Large intestine (tissue), 3 donors: ENCODE measurements at regions not wholly inside any gene's neighbourhood (a gene's known extent, or its start where the extent isn't known, plus 50 kb on each side); places are given as distances from the start of the nearest gene placed in this dataset.
A peak's percentile ranks its signal among the peaks of the same experiment; 100 is the strongest.
"Not testable (repeated sequence)": the region's sequence is repeated elsewhere in the genome, so short reads cannot be mapped to it uniquely, and the experiment has no call there.

Experiments
- DNase-seq, 2 donors: peaks; one replicate each; pipeline versions ENCODE4 v3.0.0 to v3.0.0-alpha.2; 2013
- H3K27ac ChIP-seq: one replicate; pipeline ENCODE4 v1.5.1; 2013; ENCODE audit warnings: low read length
- H3K27me3 ChIP-seq: 2 replicates; pipeline ENCODE4 v1.6.1; 2013; ENCODE audit warnings: low read length; ENCODE audit not compliant: control insufficient read depth, insufficient read depth
- H3K36me3 ChIP-seq: 2 replicates; pipeline ENCODE4 v1.6.1; 2013; ENCODE audit warnings: low read length; ENCODE audit not compliant: control insufficient read depth, insufficient read depth
- H3K4me1 ChIP-seq: one replicate; pipeline ENCODE4 v1.6.1; 2013; ENCODE audit warnings: low read length; ENCODE audit not compliant: control insufficient read depth, insufficient read depth
- H3K4me3 ChIP-seq: one replicate; pipeline ENCODE4 v1.5.1; 2013; ENCODE audit warnings: low read length
- H3K9me3 ChIP-seq: one replicate; pipeline ENCODE4 v1.6.1; 2013; ENCODE audit warnings: mild to moderate bottlenecking, low read depth, low read length, moderate library complexity; ENCODE audit not compliant: control insufficient read depth
- WGBS: methylation state at CpG from one replicate; pipeline ENCODE4 v1.1.5; 2013; ENCODE audit warnings: low lambda C conversion rate; ENCODE audit not compliant: insufficient coverage; 5-methylcytosine and 5-hydroxymethylcytosine counted together

DNA sequence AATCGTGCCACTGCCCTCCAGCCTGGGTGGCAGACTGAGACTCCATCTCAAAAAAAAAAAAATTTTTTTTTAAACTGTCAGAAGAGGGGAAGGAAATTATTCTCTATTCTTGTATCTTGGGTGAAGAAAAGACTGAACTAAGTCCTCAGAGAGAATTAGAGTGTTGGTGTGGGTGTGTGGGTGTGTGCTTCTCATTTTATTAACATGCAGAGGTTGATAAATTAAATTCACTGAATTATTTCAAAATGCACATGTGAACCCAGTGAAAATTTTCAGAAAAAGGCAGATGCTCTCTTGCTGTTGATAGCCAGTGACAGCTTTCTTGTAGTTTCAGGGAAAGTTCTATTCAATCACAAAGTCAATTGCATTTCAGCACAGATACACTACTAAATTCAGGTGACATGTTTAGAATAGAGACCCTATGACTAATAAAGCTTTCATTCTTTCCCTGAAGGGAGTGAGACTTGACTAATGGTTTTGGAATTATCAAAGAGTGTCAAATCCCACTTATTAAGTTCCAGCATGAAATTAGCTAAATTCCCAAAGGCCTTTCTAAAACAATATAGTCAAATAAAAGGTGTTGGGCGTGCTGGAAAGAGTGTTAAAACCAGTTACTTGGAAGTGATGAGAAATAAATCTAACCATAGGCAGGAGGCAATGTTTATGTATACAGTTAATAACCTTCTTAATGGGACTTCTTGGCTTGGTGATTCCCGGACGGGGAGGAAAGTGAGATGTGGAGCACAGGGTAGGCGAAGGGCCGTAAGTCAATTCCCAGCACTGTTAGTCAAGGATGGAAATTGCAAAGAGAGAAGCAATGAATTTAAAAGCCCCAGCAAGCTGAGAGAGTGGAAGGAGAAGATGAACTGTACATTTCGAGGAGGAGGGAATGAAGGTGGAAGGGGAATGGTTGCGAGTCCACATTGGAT lies 103.2 kb upstream of the SPATA31D4 start:
- no peaks in the 10 kb centered on the region for H3K27me3 ChIP-seq

GRCh38 chr9:81825846-81826516 lies 102.2 kb upstream of the SPATA31D4 start:
- no peak overlapping the region for H3K4me3 ChIP-seq
- no peaks in the 10 kb centered on the region for H3K36me3 ChIP-seq
- DNase-seq, result no peak
- H3K27me3 ChIP-seq, result no peaks in the 10 kb centered on the region
- 83% methylated on average over 1 of the region's 3 CpGs for WGBS
- no peaks in the 10 kb centered on the region for H3K9me3 ChIP-seq
- no peak overlapping the region for H3K27ac ChIP-seq
- no peaks in the 10 kb centered on the region for H3K4me1 ChIP-seq

More for the DNA sequence above, 103.2 kb upstream of the SPATA31D4 start:
- H3K4me1 ChIP-seq, result no peaks in the 10 kb centered on the region
- H3K36me3 ChIP-seq, result no peaks in the 10 kb centered on the region
- no peak overlapping the region for H3K4me3 ChIP-seq
- no peak for DNase-seq
- WGBS, result 93% methylated on average over 5 of the region's 8 CpGs
- no peaks in the 10 kb centered on the region for H3K9me3 ChIP-seq
- no peak overlapping the region for H3K27ac ChIP-seq

GRCh38 chr9:81826517-81826906 lies 101.7 kb upstream of the SPATA31D4 start:
- peak; percentile 44 to 56 for DNase-seq
- H3K27ac ChIP-seq, result no peak overlapping the region
- no peaks in the 10 kb centered on the region for H3K4me1 ChIP-seq
- no peak overlapping the region for H3K4me3 ChIP-seq
- 93% methylated on average over 3 of the region's 15 CpGs for WGBS
- H3K36me3 ChIP-seq, result no peaks in the 10 kb centered on the region
- H3K9me3 ChIP-seq, result no peaks in the 10 kb centered on the region
- H3K27me3 ChIP-seq, result no peaks in the 10 kb centered on the region

DNA sequence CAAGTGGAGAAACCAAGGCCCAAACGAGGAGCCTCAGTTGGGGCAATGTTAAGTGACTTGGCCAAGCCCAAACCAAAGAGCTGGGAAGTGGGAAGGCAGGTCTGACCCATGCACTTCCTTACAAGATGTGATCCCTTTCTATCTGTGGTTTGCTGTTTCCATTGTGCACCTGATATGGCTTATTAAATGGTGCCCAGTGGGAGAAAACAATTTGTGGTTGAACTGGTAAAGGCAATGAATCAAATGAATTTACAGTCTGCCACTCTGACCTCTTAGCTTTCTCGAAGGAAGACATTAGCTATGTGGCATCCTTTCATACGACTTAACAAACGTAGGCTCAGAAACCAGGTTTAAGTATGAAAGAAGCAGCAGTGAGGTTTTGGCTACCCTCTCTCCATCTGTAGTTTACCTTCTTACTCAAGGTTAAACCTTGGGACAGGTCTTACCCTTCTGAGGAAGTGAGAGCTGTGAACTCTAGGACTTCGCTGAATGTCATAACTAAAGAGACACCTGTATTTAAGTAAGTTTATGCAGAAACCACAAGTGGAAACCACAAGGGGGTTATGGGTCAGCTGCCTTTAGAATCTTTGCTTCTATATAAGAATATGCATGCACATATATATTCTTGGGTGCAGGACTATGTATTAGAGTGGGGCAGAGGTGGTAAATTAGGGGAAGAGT lies 100.5 kb upstream of the SPATA31D4 start:
- H3K27ac ChIP-seq, result no peak overlapping the region
- DNase-seq, result no peak
- no peaks in the 10 kb centered on the region for H3K9me3 ChIP-seq
- H3K4me1 ChIP-seq, result no peaks in the 10 kb centered on the region
- no peaks in the 10 kb centered on the region for H3K27me3 ChIP-seq
- no peak overlapping the region for H3K4me3 ChIP-seq
- whole genome bisulfite sequencing, result no CpG with 5 or more reads among the region's 5 CpGs
- H3K36me3 ChIP-seq, result no peaks in the 10 kb centered on the region

DNA sequence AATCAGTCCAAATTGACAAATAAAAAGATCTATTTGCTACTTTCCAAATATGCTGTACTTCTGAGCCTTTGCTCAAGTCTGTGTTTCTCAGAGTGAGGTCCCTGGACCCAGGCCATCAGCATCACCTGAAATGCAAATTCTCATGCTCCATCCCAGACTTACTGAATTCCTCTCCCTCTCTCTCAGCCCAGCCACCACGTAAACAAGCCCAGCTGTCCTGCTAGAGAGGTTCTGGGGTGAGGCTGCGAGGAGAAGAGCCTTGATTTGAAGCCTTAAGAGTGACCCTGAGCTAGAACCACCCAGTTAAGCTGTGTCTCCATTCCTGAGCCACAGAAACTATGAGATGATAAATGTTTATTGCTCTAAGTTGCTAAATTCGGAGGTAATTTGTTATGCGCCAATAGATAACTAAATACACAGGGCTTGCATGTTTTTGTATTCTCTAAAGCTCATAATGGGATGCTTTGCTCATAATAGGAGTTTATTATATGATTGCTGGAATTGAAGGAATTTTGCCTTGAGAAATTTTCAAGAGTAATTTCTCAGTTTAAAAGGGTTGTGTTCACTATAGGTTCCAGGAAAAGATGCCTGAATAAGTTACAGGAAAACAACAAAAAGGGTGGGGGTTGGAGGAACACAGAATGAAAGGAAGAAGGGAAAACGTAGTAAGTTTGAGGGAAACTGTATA lies 98.9 kb upstream of the SPATA31D4 start:
- Histone ChIP-seq H3K27ac (no peak overlapping the region), H3K9me3 (no peaks in the 10 kb centered on the region), H3K36me3 (no peaks in the 10 kb centered on the region), H3K4me1 (no peaks in the 10 kb centered on the region), H3K4me3 (no peak overlapping the region), H3K27me3 (no peaks in the 10 kb centered on the region)
- 34% methylated on average over 3 of the region's 5 CpGs for WGBS
- no peak for DNase-seq

GRCh38 chr9:81830431-81830830 lies 97.8 kb upstream of the SPATA31D4 start:
- not testable (repeated sequence) for H3K4me1 ChIP-seq, H3K36me3 ChIP-seq, H3K4me3 ChIP-seq, H3K9me3 ChIP-seq, DNase-seq, H3K27me3 ChIP-seq, H3K27ac ChIP-seq
- WGBS, result 100% methylated on average over 1 of the region's 8 CpGs

GRCh38 chr9:81832571-81833285 lies 95.5 kb upstream of the SPATA31D4 start:
- peak in 1 of 2 donors; percentile 41 for DNase-seq
- 85% methylated on average over 2 of the region's 6 CpGs for WGBS
- H3K27ac ChIP-seq, result no peak overlapping the region
- no peaks in the 10 kb centered on the region for H3K27me3 ChIP-seq
- H3K4me1 ChIP-seq, result no peaks in the 10 kb centered on the region
- H3K4me3 ChIP-seq, result no peak overlapping the region
- no peaks in the 10 kb centered on the region for H3K36me3 ChIP-seq
- H3K9me3 ChIP-seq, result no peaks in the 10 kb centered on the region

DNA sequence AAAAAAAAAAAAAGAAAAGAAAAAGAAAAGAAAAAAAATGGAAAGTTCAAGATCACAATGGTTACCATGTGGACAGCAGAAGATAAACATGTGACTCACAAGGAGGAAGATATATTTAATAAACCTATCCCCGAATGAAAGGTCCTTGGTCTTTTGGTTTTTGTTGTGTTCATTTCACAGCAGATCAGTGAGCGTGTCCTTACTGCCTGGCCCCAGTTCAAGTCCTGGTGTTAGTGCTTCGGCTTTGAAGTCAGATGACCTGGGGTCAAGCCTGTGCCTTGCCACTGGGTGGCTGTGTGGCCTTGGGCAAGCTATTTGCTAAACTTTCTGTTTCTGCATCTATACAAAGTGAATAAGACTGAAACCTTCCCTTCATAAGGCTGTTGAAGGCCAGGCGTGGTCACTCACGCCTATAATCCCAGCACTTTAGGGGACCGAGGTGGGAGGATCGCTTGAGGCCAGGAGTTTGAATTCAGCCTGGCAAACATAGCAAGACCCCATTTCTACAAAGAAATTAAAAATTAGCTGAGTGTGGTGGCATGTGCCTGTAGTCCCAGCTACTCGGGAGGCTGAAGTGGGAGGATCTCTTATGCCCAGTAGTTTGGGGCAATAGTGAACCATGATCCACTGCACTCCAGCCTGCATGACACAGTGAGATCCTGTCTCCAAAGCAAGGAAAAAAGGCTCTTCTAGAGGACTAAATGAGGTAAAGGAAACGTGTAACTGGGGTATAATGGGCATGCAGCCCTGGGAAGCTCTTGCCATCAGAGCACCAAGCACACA lies 94.5 kb upstream of the SPATA31D4 start:
- Histone ChIP-seq H3K27ac (no peak overlapping the region), H3K4me1 (no peaks in the 10 kb centered on the region), H3K9me3 (no peaks in the 10 kb centered on the region), H3K27me3 (no peaks in the 10 kb centered on the region), H3K4me3 (no peak overlapping the region), H3K36me3 (no peaks in the 10 kb centered on the region)
- no peak for DNase-seq
- WGBS, result no CpG with 5 or more reads among the region's 9 CpGs

- no peak for DNase-seq
- no peaks in the 10 kb centered on the region for H3K27me3 ChIP-seq
- H3K27ac ChIP-seq, result no peak overlapping the region
- no peak overlapping the region for H3K4me3 ChIP-seq
- 100% methylated on average over 1 of the region's 6 CpGs for WGBS
- H3K4me1 ChIP-seq, result peaks cover 2% of the 10 kb centered on the region
- no peaks in the 10 kb centered on the region for H3K36me3 ChIP-seq
- no peaks in the 10 kb centered on the region for H3K9me3 ChIP-seq
Measured at GRCh38 chr9:81841333-81841732, 86.9 kb upstream of the SPATA31D4 start.
